Neural crest cell (in vitro differentiated cells): ENCODE measurements at regions not wholly inside any gene's neighbourhood (a gene's known extent, or its start where the extent isn't known, plus 50 kb on each side); places are given as distances from the start of the nearest gene placed in this dataset.
"Not testable (repeated sequence)": the region's sequence is repeated elsewhere in the genome, so short reads cannot be mapped to it uniquely, and the experiment has no call there.

Experiments used
- DNase-seq: peaks from one replicate; pipeline ENCODE4 v3.0.0; 2021; ENCODE audit warnings: low read depth, mixed read lengths, low spot score
- H3K27ac Mint-ChIP-seq: one replicate; pipeline ENCODE4 v1.8.0; 2021; ENCODE audit warnings: mild to moderate bottlenecking, mixed read lengths; ENCODE audit not compliant: unreplicated experiment
- H3K27me3 Mint-ChIP-seq: 2 replicates; pipeline ENCODE4 v1.8.0; 2021; ENCODE audit warnings: low read depth, mild to moderate bottlenecking, mixed read lengths
- H3K36me3 Mint-ChIP-seq: 2 replicates; pipeline ENCODE4 v1.8.0; 2021; ENCODE audit warnings: low read depth, mild to moderate bottlenecking, mixed read lengths
- H3K4me1 Mint-ChIP-seq: 2 replicates; pipeline ENCODE4 v1.8.0; 2021; ENCODE audit warnings: mixed read lengths
- H3K4me3 Mint-ChIP-seq: one replicate; pipeline ENCODE4 v1.8.0; 2021; ENCODE audit warnings: mild to moderate bottlenecking, mixed read lengths
- H3K9me3 Mint-ChIP-seq: 2 replicates; pipeline ENCODE4 v1.8.0; 2021; ENCODE audit warnings: mixed read lengths
- TF ChIP-seq, protein P1 (sequence below): fragments of 200-600 bp; sonication (generic); conservative IDR thresholded peaks from 2 replicates; pipeline ENCODE4 v1.5.0; 2021; ENCODE audit warnings: antibody characterized with exemption, mild to moderate bottlenecking

GRCh38 chr11:91295591-91295990 lies 929.0 kb upstream of the FAT3 start:
- no peak for DNase-seq
- Mint-ChIP-seq H3K36me3 (no peaks in the 10 kb centered on the region), H3K4me3 (no peak overlapping the region), H3K27me3 (no peaks in the 10 kb centered on the region), H3K9me3 (no peaks in the 10 kb centered on the region), H3K4me1 (no peaks in the 10 kb centered on the region), H3K27ac (no peak overlapping the region)
- TF ChIP-seq, protein P1, sequence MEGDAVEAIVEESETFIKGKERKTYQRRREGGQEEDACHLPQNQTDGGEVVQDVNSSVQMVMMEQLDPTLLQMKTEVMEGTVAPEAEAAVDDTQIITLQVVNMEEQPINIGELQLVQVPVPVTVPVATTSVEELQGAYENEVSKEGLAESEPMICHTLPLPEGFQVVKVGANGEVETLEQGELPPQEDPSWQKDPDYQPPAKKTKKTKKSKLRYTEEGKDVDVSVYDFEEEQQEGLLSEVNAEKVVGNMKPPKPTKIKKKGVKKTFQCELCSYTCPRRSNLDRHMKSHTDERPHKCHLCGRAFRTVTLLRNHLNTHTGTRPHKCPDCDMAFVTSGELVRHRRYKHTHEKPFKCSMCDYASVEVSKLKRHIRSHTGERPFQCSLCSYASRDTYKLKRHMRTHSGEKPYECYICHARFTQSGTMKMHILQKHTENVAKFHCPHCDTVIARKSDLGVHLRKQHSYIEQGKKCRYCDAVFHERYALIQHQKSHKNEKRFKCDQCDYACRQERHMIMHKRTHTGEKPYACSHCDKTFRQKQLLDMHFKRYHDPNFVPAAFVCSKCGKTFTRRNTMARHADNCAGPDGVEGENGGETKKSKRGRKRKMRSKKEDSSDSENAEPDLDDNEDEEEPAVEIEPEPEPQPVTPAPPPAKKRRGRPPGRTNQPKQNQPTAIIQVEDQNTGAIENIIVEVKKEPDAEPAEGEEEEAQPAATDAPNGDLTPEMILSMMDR = no peak

GRCh38 chr11:91293119-91293518 lies 931.5 kb upstream of the FAT3 start:
- no peaks in the 10 kb centered on the region for H3K36me3 Mint-ChIP-seq
- H3K4me1 Mint-ChIP-seq = no peaks in the 10 kb centered on the region
- no peak for DNase-seq
- no peak overlapping the region for H3K27ac Mint-ChIP-seq
- TF ChIP-seq, protein P1 = no peak
- H3K27me3 Mint-ChIP-seq = no peaks in the 10 kb centered on the region
- H3K4me3 Mint-ChIP-seq = no peak overlapping the region
- H3K9me3 Mint-ChIP-seq = no peaks in the 10 kb centered on the region

- H3K27me3 Mint-ChIP-seq = no peaks in the 10 kb centered on the region
- no peak overlapping the region for H3K4me3 Mint-ChIP-seq
- TF ChIP-seq, protein P1 = no peak
- H3K27ac Mint-ChIP-seq = no peak overlapping the region
- H3K9me3 Mint-ChIP-seq = peaks cover 3% of the 10 kb centered on the region
- H3K4me1 Mint-ChIP-seq = no peaks in the 10 kb centered on the region
- no peaks in the 10 kb centered on the region for H3K36me3 Mint-ChIP-seq
- DNase-seq = no peak
Measured at GRCh38 chr11:91272089-91272488, 952.5 kb upstream of the FAT3 start.

DNA sequence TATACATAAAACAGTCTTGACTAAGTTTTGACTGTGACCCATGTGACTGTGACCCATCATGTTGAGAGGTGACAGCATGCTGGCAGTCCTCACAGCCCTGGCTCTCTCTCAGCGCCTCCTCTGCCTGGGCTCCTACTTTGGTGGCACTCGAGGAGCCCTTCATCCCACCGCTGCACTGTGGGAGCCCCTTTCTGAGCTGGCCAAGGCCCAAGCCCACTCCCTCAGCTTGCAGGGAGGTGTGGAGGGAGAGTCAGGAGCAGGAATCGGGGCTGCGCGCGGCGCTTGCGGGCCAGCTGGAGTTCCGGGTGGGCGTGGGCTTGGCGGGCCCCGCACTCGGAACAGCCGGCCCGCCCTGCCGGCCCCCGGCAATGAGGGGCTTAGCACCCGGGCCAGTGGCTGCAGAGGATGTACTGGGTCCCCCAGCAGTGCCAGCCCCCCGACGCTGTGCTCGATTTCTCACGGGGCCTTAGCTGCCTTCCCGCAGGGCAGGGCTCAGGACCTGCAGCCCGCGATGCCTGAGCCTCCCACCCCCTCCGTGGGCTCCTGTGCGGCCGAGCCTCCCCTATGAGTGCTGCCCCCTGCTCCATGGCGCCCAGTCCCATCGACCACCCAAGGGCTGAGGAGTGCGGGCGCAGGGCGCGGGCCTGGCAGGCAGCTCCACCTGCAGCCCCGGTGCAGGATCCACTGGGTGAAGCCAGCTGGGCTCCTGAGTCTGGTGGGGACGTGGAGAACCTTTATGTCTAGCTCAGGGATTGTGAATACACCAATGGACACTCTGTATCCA lies 955.9 kb upstream of the FAT3 start:
- H3K9me3 Mint-ChIP-seq, H3K27me3 Mint-ChIP-seq, H3K4me1 Mint-ChIP-seq, H3K36me3 Mint-ChIP-seq, H3K4me3 Mint-ChIP-seq, H3K27ac Mint-ChIP-seq, DNase-seq: not testable (repeated sequence)

- TF ChIP-seq, protein P1 = no peak
- Mint-ChIP-seq H3K9me3 (peaks cover 3% of the 10 kb centered on the region), H3K36me3 (no peaks in the 10 kb centered on the region), H3K27me3 (no peaks in the 10 kb centered on the region), H3K27ac (no peak overlapping the region), H3K4me3 (no peak overlapping the region), H3K4me1 (no peaks in the 10 kb centered on the region)
- no peak for DNase-seq
Measured at GRCh38 chr11:91265946-91266345, 958.7 kb upstream of the FAT3 start.

DNA sequence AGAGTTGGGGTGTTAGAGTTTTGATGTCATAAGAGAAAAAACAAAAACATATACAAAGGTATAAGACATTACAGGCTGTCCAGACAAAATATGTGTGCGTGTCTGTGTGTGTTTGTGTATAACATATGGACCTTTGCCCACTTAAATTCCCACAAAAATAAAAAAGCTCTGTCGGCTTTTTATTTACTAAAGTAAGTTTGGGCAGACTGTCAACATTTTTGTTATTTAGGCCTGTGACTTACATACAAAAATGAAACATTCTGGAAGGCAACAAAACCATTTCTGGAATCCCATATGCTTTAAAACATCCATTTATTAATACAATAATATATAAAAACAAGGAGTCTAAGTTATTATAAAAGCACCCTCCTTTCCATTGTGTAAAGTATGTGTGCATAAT lies 960.1 kb upstream of the FAT3 start:
- no peaks in the 10 kb centered on the region for H3K9me3 Mint-ChIP-seq
- H3K4me1 Mint-ChIP-seq = no peaks in the 10 kb centered on the region
- DNase-seq = no peak
- H3K36me3 Mint-ChIP-seq = no peaks in the 10 kb centered on the region
- TF ChIP-seq, protein P1 = no peak
- no peaks in the 10 kb centered on the region for H3K27me3 Mint-ChIP-seq
- H3K27ac Mint-ChIP-seq = no peak overlapping the region
- no peak overlapping the region for H3K4me3 Mint-ChIP-seq
